Hepatocyte (in vitro differentiated cells): ENCODE measurements at regions not wholly inside any gene's neighbourhood (a gene's known extent, or its start where the extent isn't known, plus 50 kb on each side); places are given as distances from the start of the nearest gene placed in this dataset.

Source experiments
- DNase-seq: peaks from one replicate; pipeline ENCODE4 v3.0.0-alpha.2; 2016; ENCODE audit warnings: low spot score
- H2AFZ ChIP-seq: fragments of 200-600 bp; sonication (generic); 2 replicates; pipeline ENCODE4 v1.6.0; 2016; ENCODE audit warnings: antibody characterized with exemption, mild to moderate bottlenecking
- H3K27ac ChIP-seq: fragments of 200-600 bp; sonication (generic); 2 replicates; pipeline ENCODE4 v1.5.1; 2016; ENCODE audit warnings: mild to moderate bottlenecking
- H3K27me3 ChIP-seq: fragments of 200-600 bp; sonication (generic); 2 replicates; pipeline ENCODE4 v1.6.1; 2016
- H3K36me3 ChIP-seq: fragments of 200-600 bp; sonication (generic); replicated peaks from 2 replicates; pipeline ENCODE4 v1.5.1; 2016; ENCODE audit warnings: low read depth; ENCODE audit not compliant: insufficient read depth
- H3K4me1 ChIP-seq: fragments of 200-600 bp; sonication (generic); 2 replicates; pipeline ENCODE4 v1.5.1; 2016; ENCODE audit warnings: mild to moderate bottlenecking, moderate library complexity; ENCODE audit not compliant: insufficient read depth
- H3K4me2 ChIP-seq: fragments of 200-600 bp; sonication (generic); 2 replicates; pipeline ENCODE4 v1.6.0; 2016
- H3K4me3 ChIP-seq: fragments of 200-600 bp; sonication (generic); 2 replicates; pipeline ENCODE4 v1.5.1; 2016; ENCODE audit warnings: mild to moderate bottlenecking
- H3K79me2 ChIP-seq: fragments of 200-600 bp; sonication (generic); 2 replicates; pipeline ENCODE4 v1.6.0; 2017; ENCODE audit warnings: mild to moderate bottlenecking
- H3K9me2 ChIP-seq: fragments of 200-600 bp; sonication (generic); replicated peaks from 2 replicates; pipeline ENCODE4 v1.6.0; 2017; ENCODE audit warnings: mild to moderate bottlenecking; ENCODE audit not compliant: insufficient read depth
- H3K9me3 ChIP-seq: fragments of 200-600 bp; sonication (generic); 2 replicates; pipeline ENCODE4 v1.5.1; 2016; ENCODE audit warnings: low read depth, mild to moderate bottlenecking
- H4K20me1 ChIP-seq: fragments of 200-600 bp; sonication (generic); 2 replicates; pipeline ENCODE4 v1.6.0; 2016; ENCODE audit warnings: mild to moderate bottlenecking; ENCODE audit not compliant: insufficient read depth, poor library complexity, severe bottlenecking
- EZH2 ChIP-seq: fragments of 200-600 bp; sonication (generic); IDR thresholded peaks from 2 replicates; pipeline ENCODE4 v1.6.1; 2016; ENCODE audit warnings: antibody characterized with exemption, mild to moderate bottlenecking, borderline replicate concordance
- EZH2phosphoT487 ChIP-seq: fragments of 200-600 bp; sonication (generic); IDR thresholded peaks from one replicate; pipeline ENCODE4 v1.6.1; 2018; ENCODE audit warnings: antibody characterized with exemption, mild to moderate bottlenecking, low read depth, moderate library complexity; ENCODE audit not compliant: unreplicated experiment, severe bottlenecking
- WGBS: methylation state at CpG from one replicate; pipeline ENCODE4 v1.1.6; 2016; ENCODE audit warnings: low lambda C conversion rate; ENCODE audit errors: missing lambda C conversion rate; 5-methylcytosine and 5-hydroxymethylcytosine counted together
- TF ChIP-seq, protein P1 (sequence below): fragments of 200-600 bp; sonication (generic); IDR thresholded peaks from 2 replicates; pipeline ENCODE4 v1.5.1; 2016; ENCODE audit warnings: antibody characterized with exemption, mild to moderate bottlenecking; ENCODE audit not compliant: poor library complexity

GRCh38 chr2:139885921-139886498 is 1105.8 kb upstream of the NXPH2 start:
- Histone ChIP-seq H3K4me1 (no peaks in the 10 kb centered on the region), H3K9me2 (no peaks in the 10 kb centered on the region), H3K4me2 (no peak overlapping the region), H3K27me3 (no peaks in the 10 kb centered on the region), H3K27ac (no peak overlapping the region), H3K9me3 (no peaks in the 10 kb centered on the region), H3K4me3 (no peak overlapping the region), H3K36me3 (no peaks in the 10 kb centered on the region), H2AFZ (no peak overlapping the region), H4K20me1 (no peaks in the 10 kb centered on the region), H3K79me2 (no peaks in the 10 kb centered on the region)
- TF ChIP-seq EZH2phosphoT487: no peak
- TF ChIP-seq EZH2: no peak
- TF ChIP-seq, protein P1, sequence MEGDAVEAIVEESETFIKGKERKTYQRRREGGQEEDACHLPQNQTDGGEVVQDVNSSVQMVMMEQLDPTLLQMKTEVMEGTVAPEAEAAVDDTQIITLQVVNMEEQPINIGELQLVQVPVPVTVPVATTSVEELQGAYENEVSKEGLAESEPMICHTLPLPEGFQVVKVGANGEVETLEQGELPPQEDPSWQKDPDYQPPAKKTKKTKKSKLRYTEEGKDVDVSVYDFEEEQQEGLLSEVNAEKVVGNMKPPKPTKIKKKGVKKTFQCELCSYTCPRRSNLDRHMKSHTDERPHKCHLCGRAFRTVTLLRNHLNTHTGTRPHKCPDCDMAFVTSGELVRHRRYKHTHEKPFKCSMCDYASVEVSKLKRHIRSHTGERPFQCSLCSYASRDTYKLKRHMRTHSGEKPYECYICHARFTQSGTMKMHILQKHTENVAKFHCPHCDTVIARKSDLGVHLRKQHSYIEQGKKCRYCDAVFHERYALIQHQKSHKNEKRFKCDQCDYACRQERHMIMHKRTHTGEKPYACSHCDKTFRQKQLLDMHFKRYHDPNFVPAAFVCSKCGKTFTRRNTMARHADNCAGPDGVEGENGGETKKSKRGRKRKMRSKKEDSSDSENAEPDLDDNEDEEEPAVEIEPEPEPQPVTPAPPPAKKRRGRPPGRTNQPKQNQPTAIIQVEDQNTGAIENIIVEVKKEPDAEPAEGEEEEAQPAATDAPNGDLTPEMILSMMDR: no peak
- WGBS: 87% methylated on average over 2 of the region's 2 CpGs
- DNase-seq: no peak

GRCh38 chr2:139876964-139877363 is 1096.8 kb upstream of the NXPH2 start:
- no peak overlapping the region for H3K27ac ChIP-seq
- no peaks in the 10 kb centered on the region for H3K9me3 ChIP-seq
- H3K9me2 ChIP-seq: no peaks in the 10 kb centered on the region
- H3K27me3 ChIP-seq: no peaks in the 10 kb centered on the region
- no peaks in the 10 kb centered on the region for H3K36me3 ChIP-seq
- no peak for DNase-seq
- H3K4me3 ChIP-seq: no peak overlapping the region
- no peak overlapping the region for H2AFZ ChIP-seq
- no peaks in the 10 kb centered on the region for H3K4me1 ChIP-seq
- H3K4me2 ChIP-seq: no peak overlapping the region
- no peaks in the 10 kb centered on the region for H4K20me1 ChIP-seq
- H3K79me2 ChIP-seq: no peaks in the 10 kb centered on the region
- TF ChIP-seq, protein P1: no peak
- TF ChIP-seq EZH2 (no peak), EZH2phosphoT487 (no peak)
- 69% methylated on average over 3 of the region's 3 CpGs for WGBS

DNA sequence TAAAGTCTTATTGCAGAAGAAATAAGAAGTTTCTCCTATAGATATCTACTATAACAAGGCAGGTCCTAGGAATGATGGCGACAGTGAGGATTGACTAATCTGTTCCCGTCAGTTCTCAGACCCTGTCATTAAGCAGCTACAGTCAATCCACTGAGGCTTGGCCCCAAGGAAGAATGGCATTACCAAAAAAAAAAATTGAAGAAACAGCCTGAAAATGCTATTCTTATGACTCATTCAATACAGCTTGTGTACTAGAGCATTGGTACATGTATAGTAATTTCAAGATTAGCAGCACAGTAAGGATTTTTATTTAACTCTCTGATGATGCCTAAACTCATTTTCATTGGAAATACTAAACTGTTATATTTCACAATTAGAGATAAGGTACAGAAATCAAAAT is 1096.1 kb upstream of the NXPH2 start:
- H3K9me3 ChIP-seq: no peaks in the 10 kb centered on the region
- WGBS: 91% methylated on average over 2 of the region's 2 CpGs
- no peak overlapping the region for H3K4me3 ChIP-seq
- no peaks in the 10 kb centered on the region for H3K79me2 ChIP-seq
- no peak for TF ChIP-seq EZH2phosphoT487
- TF ChIP-seq, protein P1: no peak
- TF ChIP-seq EZH2: no peak
- H3K9me2 ChIP-seq: no peaks in the 10 kb centered on the region
- no peak overlapping the region for H2AFZ ChIP-seq
- no peak overlapping the region for H3K4me2 ChIP-seq
- no peaks in the 10 kb centered on the region for H4K20me1 ChIP-seq
- no peaks in the 10 kb centered on the region for H3K27me3 ChIP-seq
- no peaks in the 10 kb centered on the region for H3K36me3 ChIP-seq
- DNase-seq: no peak
- no peaks in the 10 kb centered on the region for H3K4me1 ChIP-seq
- no peak overlapping the region for H3K27ac ChIP-seq
